Dermis microvascular lymphatic vessel endothelial cell (primary cell): ENCODE measurements at regions not wholly inside any gene's neighbourhood (a gene's known extent, or its start where the extent isn't known, plus 50 kb on each side); places are given as distances from the start of the nearest gene placed in this dataset.
A peak's percentile ranks its signal among the peaks of the same experiment; 100 is the strongest.

Experiments
- DNase-seq, 2 donors: peaks; one replicate each; pipeline versions ENCODE4 v3.0.0 to v3.0.0-alpha.2; 2010; ENCODE audit warnings: low read depth in 2 of 2

DNA sequence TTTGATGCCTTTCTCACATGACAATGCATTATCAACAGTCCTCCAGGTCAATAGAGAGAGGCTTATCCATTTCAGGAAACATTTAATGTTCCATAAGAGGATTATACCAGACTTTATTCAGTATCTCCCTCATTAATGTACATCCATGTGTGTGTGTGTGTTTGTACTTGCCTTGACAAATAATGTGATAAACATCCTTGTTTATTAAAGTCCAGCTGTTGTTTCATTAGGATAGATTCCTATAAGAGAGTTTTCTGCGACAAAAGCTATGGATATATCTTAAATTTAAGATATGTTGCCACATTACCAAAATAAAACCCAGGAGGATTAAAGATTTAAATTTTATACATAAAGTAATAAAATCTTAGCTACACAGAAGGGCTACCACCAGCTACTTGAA lies 492.6 kb downstream of the TOX3 start:
- DNase-seq = no peak

DNA sequence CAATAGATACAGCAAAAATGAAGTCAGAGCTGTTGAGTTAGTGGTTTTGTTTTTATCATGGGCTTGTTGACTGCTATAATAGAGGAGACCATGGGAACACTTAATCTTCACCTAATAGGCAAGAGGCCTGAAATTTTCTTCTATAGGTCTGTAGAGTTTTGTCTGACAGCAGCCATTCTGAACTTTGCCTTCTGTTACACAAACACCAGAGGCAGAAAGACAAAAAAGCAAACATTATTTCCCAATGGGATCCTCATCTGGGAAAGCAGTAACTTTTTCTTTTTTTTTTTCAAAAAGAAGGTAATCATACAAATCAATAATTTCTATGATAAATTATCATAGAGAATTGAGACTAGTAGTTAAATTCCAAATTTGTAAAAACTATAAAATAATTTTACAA lies 494.1 kb downstream of the TOX3 start:
- DNase-seq = no peak

DNA sequence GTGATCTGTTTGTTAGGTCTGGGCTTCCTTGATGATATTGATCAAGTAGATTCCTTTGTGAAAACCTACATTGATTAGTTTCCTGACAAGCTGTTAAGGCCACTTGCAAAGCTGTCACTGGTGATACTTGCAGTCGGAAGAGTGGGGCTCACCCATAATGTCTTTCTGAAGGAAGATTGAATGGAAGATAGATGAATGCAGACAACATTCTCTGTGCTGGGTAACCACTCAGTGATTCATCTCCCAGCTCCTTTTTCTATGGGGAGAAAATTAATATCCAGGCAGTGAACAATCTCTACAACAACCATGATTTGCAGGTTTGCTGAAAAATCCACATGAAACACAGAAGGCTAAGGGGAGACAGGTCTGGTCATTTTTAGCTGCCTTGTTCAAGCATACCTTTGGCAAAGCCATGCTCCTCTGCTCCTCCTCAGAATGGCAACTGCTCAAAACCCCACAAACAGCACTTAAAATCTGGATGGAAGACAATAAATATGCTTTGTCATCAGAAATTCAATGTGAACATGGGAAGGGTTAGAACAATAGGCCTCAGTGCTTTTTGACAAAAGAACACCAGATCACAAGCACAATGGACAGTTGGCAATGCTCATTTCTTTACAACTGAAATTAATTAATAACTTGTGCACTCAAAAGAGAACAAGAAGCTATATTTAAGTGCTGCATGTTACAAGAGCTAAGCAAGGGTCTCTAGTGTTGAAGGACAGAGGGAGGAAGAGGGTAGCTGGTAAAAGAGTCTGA lies 495.4 kb downstream of the TOX3 start:
- no peak for DNase-seq

DNA sequence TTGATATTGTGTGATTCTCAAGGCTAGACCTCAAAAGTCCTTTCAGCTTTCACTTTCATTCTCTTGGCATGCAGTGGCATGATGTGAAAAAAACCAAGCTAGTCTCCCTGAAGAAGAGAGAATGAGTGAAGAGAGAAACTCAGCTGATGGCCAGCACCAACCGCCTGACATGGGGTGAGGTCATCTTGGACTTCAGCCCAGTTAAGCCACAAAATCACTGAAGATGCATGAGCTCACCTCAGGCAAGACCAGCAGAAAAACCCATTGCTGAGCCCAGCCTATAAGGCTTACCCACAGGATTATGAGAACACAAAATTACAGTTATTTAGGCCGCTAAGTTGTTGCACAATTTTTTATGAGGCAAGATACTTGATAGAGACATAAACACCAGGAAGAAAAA lies 496.5 kb downstream of the TOX3 start:
- no peak for DNase-seq

DNA sequence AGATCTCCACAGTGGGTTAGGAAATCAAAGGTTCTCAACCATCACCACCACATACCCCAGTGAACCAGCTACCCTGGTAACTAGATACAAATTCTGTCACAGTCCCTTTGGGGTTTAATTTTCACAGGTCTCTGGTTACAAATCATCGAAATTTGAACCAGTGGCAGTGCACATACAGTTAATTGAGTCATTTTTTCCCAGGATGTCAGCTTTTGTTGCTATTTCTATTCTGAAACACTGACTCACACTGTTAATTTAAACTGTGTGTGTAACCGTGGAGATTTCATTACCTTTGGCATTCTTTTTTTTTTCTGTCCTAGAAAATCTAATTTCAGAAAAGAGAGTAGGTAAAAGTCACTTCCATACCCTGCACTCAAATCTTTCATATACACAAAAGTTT lies 511.5 kb downstream of the TOX3 start:
- DNase-seq = no peak

DNA sequence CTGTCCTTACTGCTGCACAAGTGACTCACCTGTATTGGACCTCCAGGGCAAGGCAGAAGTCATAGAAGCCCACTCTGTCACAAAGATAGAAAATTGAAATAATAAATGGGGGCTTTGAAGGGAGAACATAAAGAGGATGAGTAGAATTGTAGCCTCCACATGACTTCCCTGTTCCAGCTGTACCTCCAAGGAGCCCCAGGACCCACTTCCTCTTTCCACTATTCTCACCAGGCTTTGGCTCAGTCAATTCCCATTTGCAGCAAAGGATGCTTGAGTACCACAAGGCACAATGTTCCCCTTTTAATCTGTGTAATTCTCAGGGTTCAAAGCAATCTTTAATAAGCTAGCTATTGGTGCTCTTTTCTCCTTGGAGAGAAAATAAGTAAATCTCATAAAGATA lies 512.1 kb downstream of the TOX3 start:
- DNase-seq = no peak

DNA sequence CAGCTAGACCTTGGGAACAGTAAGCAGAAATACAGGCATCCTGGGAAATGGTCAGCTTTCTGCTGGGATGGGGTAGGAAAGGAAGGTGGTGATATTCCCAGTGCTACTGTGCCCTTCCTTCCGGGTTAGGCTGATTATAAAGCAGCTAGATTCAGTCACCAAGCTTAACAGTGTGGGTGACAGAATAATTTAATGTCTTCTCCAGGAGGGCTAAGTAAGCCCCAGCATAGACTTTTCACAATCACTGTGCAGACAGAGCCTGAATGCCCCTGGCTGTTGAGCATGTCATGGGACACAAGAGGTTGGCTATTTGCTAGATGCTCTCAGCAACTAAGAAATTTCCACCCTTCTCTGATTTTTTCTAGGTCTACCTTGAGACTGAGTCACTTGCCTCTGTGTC lies 513.0 kb downstream of the TOX3 start:
- no peak for DNase-seq

DNA sequence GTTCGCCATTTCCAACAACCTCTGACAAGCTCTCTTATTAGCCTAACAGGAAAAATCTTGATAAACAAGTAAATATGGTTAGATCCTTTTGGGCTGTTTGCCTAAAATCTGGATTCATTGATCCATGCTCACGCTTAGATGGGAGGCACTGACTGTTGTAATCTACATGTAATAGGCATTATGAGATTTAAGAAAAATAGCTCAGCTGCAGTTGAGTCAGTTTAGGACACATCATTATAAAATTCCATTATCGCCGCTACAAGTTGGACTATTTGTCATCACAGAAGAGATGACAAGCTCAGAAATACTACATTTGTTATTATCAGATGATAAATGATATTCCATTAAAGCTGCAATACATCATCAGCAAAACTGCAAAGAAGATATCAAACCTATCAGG lies 524.0 kb downstream of the TOX3 start:
- no peak for DNase-seq

DNA sequence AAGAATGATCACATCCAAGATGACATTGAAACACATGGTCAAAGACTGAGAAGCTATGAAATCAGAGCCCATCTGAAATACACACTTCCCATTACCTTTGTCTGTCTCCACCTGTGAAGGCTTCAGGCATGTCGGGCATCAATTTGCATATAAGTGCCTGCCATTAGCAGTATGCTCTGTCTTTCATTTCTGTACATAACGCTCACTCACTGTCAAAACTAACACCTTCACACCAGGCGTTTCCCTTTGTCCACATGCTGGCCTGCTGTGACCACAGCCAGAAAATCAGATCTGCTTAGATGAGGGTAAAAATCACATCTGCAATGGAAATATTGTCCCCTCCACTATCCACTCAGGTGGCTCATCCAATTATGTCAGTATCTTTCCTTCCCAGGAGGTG lies 524.8 kb downstream of the TOX3 start:
- no peak for DNase-seq

DNA sequence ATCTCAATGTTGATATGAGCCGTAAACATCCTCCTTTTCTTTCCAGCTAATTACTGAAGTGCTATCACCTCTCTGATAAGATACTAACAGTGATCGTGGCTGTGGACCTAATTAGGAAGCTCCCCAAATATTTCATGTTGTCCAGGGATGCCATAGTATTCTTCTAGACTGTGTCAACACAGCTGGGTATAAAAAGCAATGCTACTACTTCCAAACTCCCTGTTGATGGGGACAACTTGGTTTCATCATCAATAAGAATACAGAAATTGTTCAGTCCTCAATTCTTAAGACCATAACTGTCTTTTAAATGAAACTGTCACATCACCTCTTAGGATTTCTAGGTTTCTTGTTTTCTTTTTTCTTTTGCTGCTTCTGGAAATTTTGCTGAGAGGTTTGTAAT lies 530.6 kb downstream of the TOX3 start:
- no peak for DNase-seq

DNA sequence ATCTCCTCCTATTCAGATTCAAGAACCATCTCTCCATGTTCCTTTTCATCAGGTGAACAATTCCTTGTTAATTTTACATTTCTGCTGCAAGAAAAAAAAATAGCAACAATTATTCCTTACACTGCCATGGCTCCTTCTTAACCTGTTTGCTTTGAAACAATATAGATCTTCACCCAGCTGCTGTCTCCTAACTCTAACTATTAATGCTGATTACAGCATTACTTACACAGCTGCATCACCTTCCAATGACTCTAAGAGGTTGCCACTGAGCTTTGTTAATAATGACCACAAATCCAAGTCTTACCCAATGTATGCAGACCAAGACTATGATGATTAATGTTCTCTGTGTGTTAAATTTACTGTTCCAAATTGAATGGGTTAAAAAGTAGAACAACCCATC lies 541.4 kb downstream of the TOX3 start:
- DNase-seq = no peak

DNA sequence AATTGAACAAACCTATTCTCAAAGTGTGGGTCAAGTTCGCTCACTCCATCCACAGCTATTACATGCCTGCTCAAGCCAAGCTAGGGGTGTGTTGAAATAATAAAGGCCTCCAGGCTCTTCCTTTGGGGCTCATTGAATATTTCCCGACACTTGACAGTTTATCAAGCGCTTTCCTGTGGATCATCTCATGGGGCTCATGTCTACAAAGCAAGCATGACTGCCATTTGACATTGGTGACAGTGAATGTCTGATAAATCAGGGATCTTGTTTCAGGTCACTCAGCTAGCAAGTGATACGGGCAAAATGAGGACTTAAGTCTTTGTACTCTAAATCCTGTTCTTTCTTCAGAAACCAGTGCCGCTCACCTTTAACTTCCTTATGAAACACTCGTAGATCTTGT lies 542.6 kb downstream of the TOX3 start:
- DNase-seq = no peak

DNA sequence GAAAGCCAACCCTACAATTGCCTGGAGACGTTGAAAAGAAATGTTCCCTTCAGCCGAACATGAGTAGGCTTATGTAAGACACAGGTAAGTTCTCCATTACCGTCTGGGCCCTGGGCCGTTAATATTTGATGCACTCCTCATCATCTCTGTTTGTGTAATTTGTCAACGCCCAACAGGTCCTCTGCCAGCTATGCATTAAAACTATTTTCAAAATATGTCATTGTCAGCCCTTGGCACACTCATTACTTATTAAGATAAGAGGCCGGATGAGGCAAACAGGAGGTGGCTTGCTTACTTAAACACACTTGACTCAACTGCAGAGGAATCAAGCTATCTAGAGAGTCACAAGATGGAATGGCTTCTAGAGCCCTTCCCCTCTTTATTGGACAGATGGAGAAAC lies 544.9 kb downstream of the TOX3 start:
- DNase-seq = no peak

DNA sequence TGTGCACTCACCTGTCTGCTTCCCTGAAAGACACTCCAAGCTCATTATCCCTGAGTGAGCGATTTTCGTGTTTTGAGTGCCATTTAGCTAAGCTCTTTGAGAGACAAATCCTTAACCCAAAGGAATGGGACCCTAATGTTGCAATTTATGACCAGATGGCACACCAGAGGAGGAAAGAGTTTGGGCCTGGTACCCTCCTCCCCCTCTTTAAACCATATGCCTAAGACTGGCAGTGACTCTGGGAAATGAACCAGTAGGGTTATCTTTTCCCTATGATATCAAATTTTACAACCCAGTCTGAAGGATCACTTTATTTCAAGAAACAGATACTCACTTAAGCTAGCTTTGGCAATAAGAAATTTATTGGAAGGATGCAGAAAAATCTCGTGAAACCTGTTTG lies 550.4 kb downstream of the TOX3 start:
- no peak for DNase-seq

DNA sequence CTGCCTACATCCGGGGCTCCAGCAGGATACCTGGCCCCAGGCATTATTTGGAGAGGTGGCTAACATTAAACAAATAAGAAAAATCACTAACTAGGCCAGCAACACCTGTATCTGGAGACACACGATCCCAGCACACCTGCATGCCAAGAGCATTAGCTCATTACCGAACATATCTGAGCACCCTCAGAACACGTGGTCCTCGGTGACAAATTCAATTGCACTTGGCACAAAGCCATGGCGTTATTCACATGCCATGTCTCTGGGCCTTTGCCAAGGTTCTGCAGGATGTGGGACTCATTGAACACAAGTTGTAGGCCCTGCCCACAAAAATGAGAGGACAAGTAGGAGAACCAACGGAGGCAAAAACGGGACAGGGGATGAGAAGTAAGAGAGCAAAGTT lies 552.3 kb downstream of the TOX3 start:
- peak in 1 of 2 donors; percentile 17 for DNase-seq

DNA sequence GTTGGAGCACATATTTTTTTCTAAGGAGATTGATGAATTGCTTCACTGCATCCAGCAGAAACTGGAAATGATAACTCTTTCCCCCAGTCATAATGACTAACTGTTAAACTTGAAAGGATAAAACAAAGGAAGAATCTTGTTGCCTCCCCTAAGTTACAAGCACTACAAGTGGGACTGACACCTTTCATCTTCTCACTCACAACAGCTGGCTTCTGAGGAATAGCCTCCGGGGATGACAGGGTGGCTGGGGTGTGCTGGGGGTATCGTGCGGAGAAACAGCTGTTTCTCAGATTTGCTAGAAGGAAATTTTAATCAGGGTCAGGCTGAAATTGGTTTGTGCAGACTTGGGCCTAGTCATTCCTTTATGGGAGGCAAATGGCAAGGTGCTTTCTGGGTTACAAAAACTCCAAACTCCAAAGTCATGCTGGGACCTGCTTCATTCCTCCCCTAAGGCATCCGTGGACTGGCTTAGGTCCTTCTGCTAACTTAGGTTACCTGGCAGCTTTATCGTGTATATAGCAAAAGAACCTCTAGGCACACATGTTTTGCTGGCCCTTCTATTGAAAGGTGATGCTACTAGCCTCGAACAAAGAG lies 557.2 kb downstream of the TOX3 start:
- DNase-seq = no peak

DNA sequence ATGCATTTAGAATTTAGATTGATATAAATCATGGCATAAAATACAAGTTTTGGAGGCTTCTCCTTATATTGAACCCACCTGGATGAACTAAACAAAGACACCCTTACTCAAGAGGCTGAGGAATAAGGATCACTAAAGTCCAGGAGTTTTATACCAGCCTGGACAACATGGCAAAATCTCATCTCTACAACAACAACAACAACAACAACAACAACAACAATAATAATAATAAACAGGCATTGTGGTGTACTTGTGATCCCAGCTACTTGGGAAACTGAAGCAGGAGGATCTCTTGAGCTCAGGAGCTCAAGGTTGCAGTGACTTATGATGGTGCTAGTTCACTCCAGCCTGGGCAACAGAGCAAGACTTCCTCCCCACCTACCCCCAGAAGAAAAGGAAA lies 558.0 kb downstream of the TOX3 start:
- DNase-seq = no peak

DNA sequence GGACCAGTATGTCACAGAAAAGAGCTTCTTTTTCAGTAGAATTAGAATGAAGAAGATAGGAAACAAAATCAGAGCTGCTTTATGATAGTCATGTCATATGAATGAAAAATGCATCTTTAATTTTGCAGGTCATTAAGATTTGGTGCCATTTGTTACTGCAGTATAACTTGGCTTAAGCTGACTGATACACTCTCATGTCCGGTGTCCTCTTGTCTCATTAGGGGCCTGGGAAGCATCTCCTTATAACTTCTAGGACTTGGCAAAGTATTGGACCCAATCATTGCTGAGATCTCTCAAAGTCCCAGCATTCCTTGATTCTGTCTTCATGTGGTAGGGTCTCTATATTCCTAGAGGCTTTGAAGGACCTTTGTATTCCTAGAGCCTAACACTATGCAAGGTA lies 559.4 kb downstream of the TOX3 start:
- DNase-seq = no peak

DNA sequence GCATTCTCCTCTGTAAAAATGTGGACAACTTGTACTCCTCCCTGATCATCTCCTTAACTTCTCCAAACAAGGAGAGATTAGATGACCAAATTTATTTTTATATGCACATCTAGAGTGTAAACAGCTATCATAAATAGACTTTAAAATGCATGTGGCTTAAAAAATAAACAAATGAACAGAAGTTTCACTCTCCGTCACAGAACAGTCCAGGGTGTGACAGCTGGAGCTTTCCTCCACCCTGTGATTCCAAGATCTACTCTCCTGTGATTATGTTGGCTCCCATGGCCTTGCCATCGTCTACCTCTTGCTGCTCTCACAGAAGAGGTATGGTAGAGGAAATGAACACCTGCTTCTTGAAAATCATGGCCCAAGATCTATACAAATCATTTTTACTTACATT lies 560.2 kb downstream of the TOX3 start:
- no peak for DNase-seq

DNA sequence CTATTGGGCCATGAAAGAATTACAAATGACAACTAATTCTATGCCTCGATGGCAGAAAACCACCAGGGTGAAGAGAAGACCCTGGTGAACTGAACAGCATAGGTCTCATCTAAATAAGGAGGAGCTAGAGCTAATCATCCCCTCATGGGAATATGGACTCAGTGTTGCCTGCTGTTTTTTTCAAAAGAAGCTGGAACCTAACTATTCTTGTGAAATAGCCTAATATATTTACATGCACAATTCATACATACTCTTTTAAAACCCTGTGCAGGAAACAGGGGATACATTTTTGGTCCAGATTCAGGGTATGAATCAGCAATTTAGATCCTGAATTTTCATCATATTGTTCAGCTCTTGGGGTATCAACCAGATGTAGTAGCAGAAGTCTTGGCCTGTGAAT lies 560.6 kb downstream of the TOX3 start:
- no peak for DNase-seq

DNA sequence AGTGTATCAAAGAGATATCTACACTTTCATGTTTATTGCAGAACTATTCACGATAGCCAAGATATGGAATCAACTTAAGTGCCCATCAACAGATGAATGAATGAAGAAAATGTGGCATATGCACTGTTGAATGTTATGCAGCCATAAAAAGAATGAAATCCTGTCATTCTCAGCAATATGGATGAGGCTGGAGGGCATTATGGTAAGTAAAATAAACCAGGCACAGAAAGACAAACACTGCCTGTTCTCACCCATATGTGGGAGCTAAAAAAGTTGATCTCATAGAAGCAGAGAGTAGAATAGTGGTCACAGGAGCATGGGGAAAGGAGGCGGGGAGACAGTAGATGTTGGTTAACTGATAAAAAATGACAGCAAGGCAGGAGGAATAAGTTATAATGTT lies 561.8 kb downstream of the TOX3 start:
- no peak for DNase-seq

DNA sequence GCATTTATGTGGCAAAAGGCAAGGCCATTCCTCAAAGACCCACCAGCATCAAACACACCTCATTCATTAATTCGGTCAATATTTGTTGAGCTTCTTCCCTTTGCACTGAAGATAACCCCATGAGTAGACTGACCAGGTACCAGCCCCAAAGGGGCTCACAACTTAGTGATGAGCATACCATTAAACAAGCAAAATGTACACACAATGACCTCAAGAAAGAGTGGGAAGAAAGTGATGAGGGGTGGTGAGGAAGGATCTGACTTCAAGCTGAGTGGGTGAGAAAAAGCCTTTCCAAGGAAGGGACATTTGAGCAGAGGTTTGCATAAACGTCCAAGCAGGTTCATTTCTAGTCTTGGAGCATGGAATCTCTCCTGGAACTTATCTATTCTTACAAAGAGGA lies 562.5 kb downstream of the TOX3 start:
- no peak for DNase-seq

DNA sequence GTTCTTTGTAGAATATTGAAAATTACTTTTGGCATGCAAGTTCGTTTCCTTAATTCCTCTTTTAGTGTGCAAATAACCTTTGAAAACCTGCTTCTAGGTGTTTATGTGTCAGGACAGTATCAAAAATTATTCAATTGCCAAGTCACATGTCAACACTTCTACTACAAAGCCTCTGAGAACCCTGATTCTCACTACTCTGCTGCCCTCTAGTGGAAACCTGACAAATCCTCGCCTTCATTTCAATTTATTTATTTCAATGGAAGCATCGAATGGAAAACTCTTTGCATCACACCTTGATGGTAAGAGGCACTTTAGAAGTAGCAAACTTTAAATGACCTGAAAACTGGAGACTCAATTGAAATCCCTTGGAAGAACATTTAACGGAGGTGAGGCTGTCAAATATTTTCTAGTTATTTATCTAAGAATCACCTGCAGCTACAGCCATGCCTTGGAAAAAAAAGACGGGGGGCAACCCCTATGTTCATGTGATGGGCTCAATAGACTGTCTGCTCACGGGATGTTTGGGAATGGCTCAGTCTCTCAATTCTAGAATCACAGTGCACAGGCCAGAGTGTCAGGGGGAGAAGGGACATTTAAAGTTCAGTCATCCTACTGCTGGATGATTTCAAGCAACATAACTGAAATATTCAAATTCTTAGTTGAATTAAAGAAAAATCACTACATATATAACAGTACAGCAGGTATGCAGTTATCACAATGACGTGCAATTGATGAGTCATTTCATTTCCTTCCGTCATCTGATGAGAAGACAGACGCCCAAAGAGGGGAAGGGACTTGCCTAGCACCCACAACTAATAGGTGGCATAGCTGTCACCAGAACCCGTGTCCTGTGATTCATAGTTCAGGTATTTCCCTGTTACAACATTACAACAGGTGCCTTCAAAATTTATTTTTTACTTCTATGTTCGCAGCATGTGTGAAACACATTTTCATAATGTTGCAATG lies 563.9 kb downstream of the TOX3 start:
- DNase-seq = peak; percentile 63 to 72
